ENCODE measurements at regions not wholly inside any gene's neighbourhood (a gene's known extent, or its start where the extent isn't known, plus 50 kb on each side); places are given as distances from the start of the nearest gene placed in this dataset.

GRCh38 chr3:64358176-64358575, 132.9 kb upstream of the PRICKLE2 start:
- Mint-ChIP-seq H3K27ac (ENCODE audit: unreplicated experiment) (peak overlapping the region; percentile 55), H3K36me3 (ENCODE audit: low read depth, unreplicated experiment) (no peaks in the 10 kb centered on the region), H3K4me3 (ENCODE audit: unreplicated experiment) (peak overlapping the region; percentile 38), H3K9me3 (ENCODE audit: unreplicated experiment) (no peaks in the 10 kb centered on the region), H3K27me3 (ENCODE audit: unreplicated experiment) (no peaks in the 10 kb centered on the region), H3K4me1 (ENCODE audit: unreplicated experiment) (peaks cover 79% of the 10 kb centered on the region)
- no peak for TF ChIP-seq CTCF (IDR thresholded peaks at IDR 0.05; ENCODE audit: unreplicated experiment)
- no peak for DNase-seq (ENCODE audit: low spot score)

- H3K4me1 Mint-ChIP-seq (ENCODE audit: unreplicated experiment), result peaks cover 79% of the 10 kb centered on the region
- H3K27ac Mint-ChIP-seq (ENCODE audit: unreplicated experiment), result peak overlapping the region; percentile 76
- H3K36me3 Mint-ChIP-seq (ENCODE audit: low read depth, unreplicated experiment), result no peaks in the 10 kb centered on the region
- no peaks in the 10 kb centered on the region for H3K27me3 Mint-ChIP-seq (ENCODE audit: unreplicated experiment)
- H3K4me3 Mint-ChIP-seq (ENCODE audit: unreplicated experiment), result no peak overlapping the region
- DNase-seq (ENCODE audit: low spot score), result no peak
- no peaks in the 10 kb centered on the region for H3K9me3 Mint-ChIP-seq (ENCODE audit: unreplicated experiment)
- no peak for TF ChIP-seq CTCF (IDR thresholded peaks at IDR 0.05; ENCODE audit: unreplicated experiment)
Measured at GRCh38 chr3:64357481-64357880, 132.2 kb upstream of the PRICKLE2 start.

- Mint-ChIP-seq H3K27ac (ENCODE audit: unreplicated experiment) (peak overlapping the region; percentile 26), H3K4me1 (ENCODE audit: unreplicated experiment) (peaks cover 75% of the 10 kb centered on the region), H3K4me3 (ENCODE audit: unreplicated experiment) (no peak overlapping the region), H3K27me3 (ENCODE audit: unreplicated experiment) (no peaks in the 10 kb centered on the region), H3K9me3 (ENCODE audit: unreplicated experiment) (no peaks in the 10 kb centered on the region), H3K36me3 (ENCODE audit: low read depth, unreplicated experiment) (no peaks in the 10 kb centered on the region)
- DNase-seq (ENCODE audit: low spot score), result no peak
- no peak for TF ChIP-seq CTCF (IDR thresholded peaks at IDR 0.05; ENCODE audit: unreplicated experiment)
Measured at GRCh38 chr3:64355401-64355807, 130.1 kb upstream of the PRICKLE2 start.

- H3K27ac Mint-ChIP-seq (ENCODE audit: unreplicated experiment), result peak overlapping the region; percentile 26
- H3K4me1 Mint-ChIP-seq (ENCODE audit: unreplicated experiment), result peaks cover 75% of the 10 kb centered on the region
- H3K9me3 Mint-ChIP-seq (ENCODE audit: unreplicated experiment), result no peaks in the 10 kb centered on the region
- H3K36me3 Mint-ChIP-seq (ENCODE audit: low read depth, unreplicated experiment), result no peaks in the 10 kb centered on the region
- DNase-seq (ENCODE audit: low spot score), result no peak
- TF ChIP-seq CTCF (IDR thresholded peaks at IDR 0.05; ENCODE audit: unreplicated experiment), result no peak
- no peaks in the 10 kb centered on the region for H3K27me3 Mint-ChIP-seq (ENCODE audit: unreplicated experiment)
- no peak overlapping the region for H3K4me3 Mint-ChIP-seq (ENCODE audit: unreplicated experiment)
Measured at GRCh38 chr3:64354956-64355355, 129.7 kb upstream of the PRICKLE2 start.

GRCh38 chr3:64354221-64354620, 129.0 kb upstream of the PRICKLE2 start:
- Mint-ChIP-seq H3K4me1 (ENCODE audit: unreplicated experiment) (peaks cover 69% of the 10 kb centered on the region), H3K27ac (ENCODE audit: unreplicated experiment) (no peak overlapping the region), H3K27me3 (ENCODE audit: unreplicated experiment) (no peaks in the 10 kb centered on the region), H3K9me3 (ENCODE audit: unreplicated experiment) (no peaks in the 10 kb centered on the region), H3K4me3 (ENCODE audit: unreplicated experiment) (no peak overlapping the region), H3K36me3 (ENCODE audit: low read depth, unreplicated experiment) (no peaks in the 10 kb centered on the region)
- DNase-seq (ENCODE audit: low spot score), result no peak
- TF ChIP-seq CTCF (IDR thresholded peaks at IDR 0.05; ENCODE audit: unreplicated experiment), result no peak
